ENCODE measurements at regions not wholly inside any gene's neighbourhood (a gene's known extent, or its start where the extent isn't known, plus 50 kb on each side); places are given as distances from the start of the nearest gene placed in this dataset.
A peak's percentile ranks its signal among the peaks of the same experiment; 100 is the strongest.

GRCh38 chr13:94968757-94969086, 256.4 kb upstream of the SOX21 start:
- H3K4me3 ChIP-seq (ENCODE audit: low read depth, low read length) = no peak overlapping the region
- TF ChIP-seq, protein P1, sequence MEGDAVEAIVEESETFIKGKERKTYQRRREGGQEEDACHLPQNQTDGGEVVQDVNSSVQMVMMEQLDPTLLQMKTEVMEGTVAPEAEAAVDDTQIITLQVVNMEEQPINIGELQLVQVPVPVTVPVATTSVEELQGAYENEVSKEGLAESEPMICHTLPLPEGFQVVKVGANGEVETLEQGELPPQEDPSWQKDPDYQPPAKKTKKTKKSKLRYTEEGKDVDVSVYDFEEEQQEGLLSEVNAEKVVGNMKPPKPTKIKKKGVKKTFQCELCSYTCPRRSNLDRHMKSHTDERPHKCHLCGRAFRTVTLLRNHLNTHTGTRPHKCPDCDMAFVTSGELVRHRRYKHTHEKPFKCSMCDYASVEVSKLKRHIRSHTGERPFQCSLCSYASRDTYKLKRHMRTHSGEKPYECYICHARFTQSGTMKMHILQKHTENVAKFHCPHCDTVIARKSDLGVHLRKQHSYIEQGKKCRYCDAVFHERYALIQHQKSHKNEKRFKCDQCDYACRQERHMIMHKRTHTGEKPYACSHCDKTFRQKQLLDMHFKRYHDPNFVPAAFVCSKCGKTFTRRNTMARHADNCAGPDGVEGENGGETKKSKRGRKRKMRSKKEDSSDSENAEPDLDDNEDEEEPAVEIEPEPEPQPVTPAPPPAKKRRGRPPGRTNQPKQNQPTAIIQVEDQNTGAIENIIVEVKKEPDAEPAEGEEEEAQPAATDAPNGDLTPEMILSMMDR (conservative IDR thresholded peaks at IDR 0.05; ENCODE audit: low read depth, low read length) = no peak
- DNase-seq (ENCODE audit: low read depth) = no peak

GRCh38 chr13:94968040-94968756, 255.9 kb upstream of the SOX21 start:
- peak overlapping the region; percentile 28 for H3K4me3 ChIP-seq (ENCODE audit: low read depth, low read length)
- TF ChIP-seq, protein P1 (conservative IDR thresholded peaks at IDR 0.05; ENCODE audit: low read depth, low read length) = no peak
- no peak for DNase-seq (ENCODE audit: low read depth)

DNA sequence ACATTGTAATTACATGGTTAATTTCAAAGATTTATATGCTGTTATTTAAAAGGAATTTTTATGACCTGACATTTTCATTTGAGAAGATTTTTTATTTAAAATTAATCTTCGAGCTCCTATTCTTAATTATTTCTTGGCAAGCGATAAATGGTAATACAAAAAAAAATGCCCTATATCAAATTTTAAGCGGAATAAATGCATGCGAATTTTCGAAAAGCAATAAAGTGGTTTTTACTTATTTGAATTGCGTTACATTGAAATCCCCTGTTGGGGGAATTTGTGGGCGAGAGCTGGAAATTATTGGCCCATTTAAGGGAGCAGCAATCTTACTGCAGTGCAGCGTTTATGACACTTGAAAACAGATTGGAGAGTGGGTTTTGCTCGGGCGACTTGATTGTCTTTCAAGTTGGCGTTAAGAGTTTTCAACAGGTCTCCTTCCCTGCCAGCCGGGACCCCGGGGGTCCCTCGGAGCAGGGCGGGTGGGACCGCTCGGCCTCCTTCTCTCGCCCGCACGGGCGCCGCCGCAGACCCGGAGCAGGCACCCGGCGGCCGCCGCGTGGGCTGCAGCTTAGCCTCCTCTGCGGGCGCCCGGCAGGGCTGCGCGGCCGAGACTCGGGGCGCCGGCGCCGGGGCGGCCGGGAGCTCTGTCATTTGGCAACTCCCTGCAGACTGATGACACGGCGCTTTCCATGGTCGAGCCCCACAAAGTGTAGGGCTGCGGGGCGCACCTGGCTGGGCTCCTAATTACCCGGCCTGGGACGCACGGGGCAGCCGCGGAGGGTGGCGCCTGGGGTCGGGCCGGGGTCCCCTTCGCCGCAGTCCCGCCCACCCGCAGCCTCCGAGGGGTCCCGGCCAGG, 255.1 kb upstream of the SOX21 start:
- peak; percentile 19 for DNase-seq (ENCODE audit: low read depth)
- TF ChIP-seq, protein P1 (conservative IDR thresholded peaks at IDR 0.05; ENCODE audit: low read depth, low read length) = no peak
- H3K4me3 ChIP-seq (ENCODE audit: low read depth, low read length) = peak overlapping the region; percentile 28

GRCh38 chr13:94966422-94966955, 254.1 kb upstream of the SOX21 start:
- DNase-seq (ENCODE audit: low read depth) = no peak
- no peak overlapping the region for H3K4me3 ChIP-seq (ENCODE audit: low read depth, low read length)
- TF ChIP-seq, protein P1 (conservative IDR thresholded peaks at IDR 0.05; ENCODE audit: low read depth, low read length) = no peak

DNA sequence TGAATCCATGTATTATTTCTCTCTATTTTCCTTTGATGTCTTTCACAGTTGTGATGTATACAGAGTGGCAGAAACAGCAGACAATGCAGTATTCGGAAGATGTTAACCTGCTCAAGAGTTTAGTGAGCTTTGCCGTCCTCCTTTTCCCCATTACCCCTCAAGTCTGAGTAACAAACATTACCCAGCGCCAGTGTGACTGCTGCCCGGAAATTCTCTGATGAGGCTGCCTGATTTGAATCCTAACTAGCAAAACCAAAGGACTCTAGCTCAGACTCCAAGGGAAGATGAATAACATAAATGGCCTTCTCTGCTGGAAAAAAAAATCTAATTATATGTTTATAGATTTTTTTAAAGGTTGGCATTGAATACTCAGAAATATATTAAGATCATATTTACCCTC, 247.3 kb upstream of the SOX21 start:
- no peak for DNase-seq (ENCODE audit: low read depth)
- TF ChIP-seq, protein P1 (conservative IDR thresholded peaks at IDR 0.05; ENCODE audit: low read depth, low read length) = no peak
- H3K4me3 ChIP-seq (ENCODE audit: low read depth, low read length) = no peak overlapping the region

DNA sequence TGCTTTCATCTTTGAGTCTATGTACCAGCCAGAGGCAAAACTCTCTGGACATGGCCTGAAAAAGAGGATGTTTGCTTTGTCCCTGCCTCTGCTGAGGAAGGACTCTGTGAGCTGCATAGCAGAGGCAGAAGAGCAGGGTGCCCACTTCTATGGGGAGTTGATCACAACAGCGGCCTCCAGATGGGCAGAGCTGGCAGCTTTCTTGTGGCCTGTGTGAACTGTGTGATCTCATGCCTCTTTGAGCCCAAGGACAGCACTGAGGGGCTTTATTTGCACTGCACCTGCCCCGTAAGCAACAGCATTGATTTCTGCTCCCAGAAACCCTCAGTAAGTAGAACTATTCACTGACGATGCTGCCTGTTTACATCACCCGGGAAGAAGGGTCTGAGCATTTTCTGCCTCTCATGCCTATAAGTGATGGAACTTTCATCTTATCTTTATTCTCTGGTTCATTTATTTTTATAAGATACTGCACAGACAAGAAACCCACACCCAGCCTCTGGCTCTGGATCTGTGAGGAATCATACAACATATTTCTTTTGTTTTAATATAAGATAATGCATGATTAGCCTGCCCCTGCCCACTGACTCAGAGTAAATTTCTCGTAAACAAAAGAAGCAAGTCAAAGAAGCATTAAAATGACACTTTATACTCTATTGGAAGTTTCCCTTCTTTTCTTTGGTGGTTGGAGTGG, 244.2 kb upstream of the SOX21 start:
- TF ChIP-seq, protein P1 (conservative IDR thresholded peaks at IDR 0.05; ENCODE audit: low read depth, low read length) = no peak
- DNase-seq (ENCODE audit: low read depth) = no peak

More for the DNA sequence above, 244.2 kb upstream of the SOX21 start:
- H3K4me3 ChIP-seq (ENCODE audit: low read depth, low read length) = no peak overlapping the region

Data from choroid plexus epithelial cell (primary cell).